Chondrocyte (in vitro differentiated cells): ENCODE measurements at regions not wholly inside any gene's neighbourhood (a gene's known extent, or its start where the extent isn't known, plus 50 kb on each side); places are given as distances from the start of the nearest gene placed in this dataset.
"Not testable (repeated sequence)": the region's sequence is repeated elsewhere in the genome, so short reads cannot be mapped to it uniquely, and the experiment has no call there.

Source experiments
- DNase-seq: peaks from one replicate; pipeline ENCODE4 v3.0.0; 2021; ENCODE audit warnings: mixed read lengths, low spot score
- H3K27ac Mint-ChIP-seq: one replicate; pipeline ENCODE4 v1.8.0; 2021; ENCODE audit warnings: mild to moderate bottlenecking, moderate library complexity, mixed read lengths; ENCODE audit not compliant: unreplicated experiment
- H3K27me3 Mint-ChIP-seq: 2 replicates; pipeline ENCODE4 v1.8.0; 2021; ENCODE audit warnings: low read depth, mixed read lengths
- H3K36me3 Mint-ChIP-seq: 2 replicates; pipeline ENCODE4 v1.8.0; 2021; ENCODE audit warnings: low read depth, mixed read lengths
- H3K4me1 Mint-ChIP-seq: 2 replicates; pipeline ENCODE4 v1.8.0; 2021; ENCODE audit warnings: low read depth, mild to moderate bottlenecking, mixed read lengths
- H3K4me3 Mint-ChIP-seq: one replicate; pipeline ENCODE4 v1.8.0; 2021; ENCODE audit warnings: mild to moderate bottlenecking, moderate library complexity, mixed read lengths; ENCODE audit not compliant: unreplicated experiment
- H3K9me3 Mint-ChIP-seq: 2 replicates; pipeline ENCODE4 v1.8.0; 2021; ENCODE audit warnings: low read depth, mixed read lengths
- TF ChIP-seq, protein P1 (sequence below): fragments of 200-600 bp; sonication (generic); IDR thresholded peaks from 2 replicates; pipeline ENCODE4 v1.5.0; 2021; ENCODE audit warnings: antibody characterized with exemption, mild to moderate bottlenecking, moderate library complexity

- Mint-ChIP-seq H3K9me3 (peaks cover 18% of the 10 kb centered on the region), H3K4me1 (peaks cover 45% of the 10 kb centered on the region), H3K27ac (peak overlapping the region; percentile 84), H3K27me3 (no peaks in the 10 kb centered on the region), H3K4me3 (no peak overlapping the region), H3K36me3 (no peaks in the 10 kb centered on the region)
- TF ChIP-seq, protein P1, sequence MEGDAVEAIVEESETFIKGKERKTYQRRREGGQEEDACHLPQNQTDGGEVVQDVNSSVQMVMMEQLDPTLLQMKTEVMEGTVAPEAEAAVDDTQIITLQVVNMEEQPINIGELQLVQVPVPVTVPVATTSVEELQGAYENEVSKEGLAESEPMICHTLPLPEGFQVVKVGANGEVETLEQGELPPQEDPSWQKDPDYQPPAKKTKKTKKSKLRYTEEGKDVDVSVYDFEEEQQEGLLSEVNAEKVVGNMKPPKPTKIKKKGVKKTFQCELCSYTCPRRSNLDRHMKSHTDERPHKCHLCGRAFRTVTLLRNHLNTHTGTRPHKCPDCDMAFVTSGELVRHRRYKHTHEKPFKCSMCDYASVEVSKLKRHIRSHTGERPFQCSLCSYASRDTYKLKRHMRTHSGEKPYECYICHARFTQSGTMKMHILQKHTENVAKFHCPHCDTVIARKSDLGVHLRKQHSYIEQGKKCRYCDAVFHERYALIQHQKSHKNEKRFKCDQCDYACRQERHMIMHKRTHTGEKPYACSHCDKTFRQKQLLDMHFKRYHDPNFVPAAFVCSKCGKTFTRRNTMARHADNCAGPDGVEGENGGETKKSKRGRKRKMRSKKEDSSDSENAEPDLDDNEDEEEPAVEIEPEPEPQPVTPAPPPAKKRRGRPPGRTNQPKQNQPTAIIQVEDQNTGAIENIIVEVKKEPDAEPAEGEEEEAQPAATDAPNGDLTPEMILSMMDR = no peak
- DNase-seq = no peak
Observed at GRCh38 chr6:140344142-140344913, 969.9 kb upstream of the CITED2 start.

DNA sequence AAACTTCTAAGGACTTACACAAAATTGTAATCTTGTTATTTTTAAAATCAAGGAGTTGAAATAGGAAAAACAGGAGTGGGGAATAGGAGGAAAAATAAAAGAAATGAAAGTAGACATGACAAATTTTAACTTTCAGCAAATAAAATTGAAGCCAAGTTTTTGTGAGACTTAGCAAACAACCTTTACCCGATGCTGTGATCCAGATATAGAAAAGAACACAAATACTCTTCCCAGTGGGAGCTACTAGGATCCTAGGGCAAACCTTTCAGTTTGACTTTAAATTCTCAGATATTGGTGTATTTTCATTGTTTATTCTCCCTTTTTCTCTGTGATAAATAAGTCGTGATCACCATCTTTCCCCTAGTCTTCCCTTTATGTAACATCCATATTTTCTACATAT, 968.7 kb upstream of the CITED2 start:
- Mint-ChIP-seq H3K9me3 (peaks cover 23% of the 10 kb centered on the region), H3K36me3 (no peaks in the 10 kb centered on the region), H3K4me1 (peaks cover 45% of the 10 kb centered on the region), H3K27ac (no peak overlapping the region), H3K27me3 (no peaks in the 10 kb centered on the region), H3K4me3 (no peak overlapping the region)
- no peak for DNase-seq
- TF ChIP-seq, protein P1 = no peak

DNA sequence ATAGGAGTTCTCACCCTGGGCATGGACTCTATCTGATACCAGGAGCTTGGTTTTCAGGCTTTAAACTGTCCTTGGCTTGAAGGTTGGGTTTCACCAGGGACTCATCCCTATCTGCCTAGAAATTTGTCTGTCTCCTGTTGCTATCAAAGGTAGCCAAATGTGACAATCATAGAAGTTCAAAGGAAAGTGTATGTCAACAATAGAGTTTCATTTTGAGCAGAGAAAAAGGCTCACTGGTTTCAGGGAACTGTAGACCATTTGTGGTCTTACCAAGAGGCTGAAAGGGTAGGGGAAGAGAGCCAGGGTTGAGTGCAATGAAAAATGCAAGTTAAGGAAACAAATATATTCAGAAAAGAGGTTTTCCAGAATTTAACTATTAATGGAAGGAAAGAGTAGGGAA, 966.8 kb upstream of the CITED2 start:
- H3K4me1 Mint-ChIP-seq = peaks cover 38% of the 10 kb centered on the region
- H3K27me3 Mint-ChIP-seq = no peaks in the 10 kb centered on the region
- TF ChIP-seq, protein P1 = no peak
- H3K27ac Mint-ChIP-seq = no peak overlapping the region
- no peaks in the 10 kb centered on the region for H3K36me3 Mint-ChIP-seq
- DNase-seq = no peak
- H3K4me3 Mint-ChIP-seq = no peak overlapping the region
- peaks cover 23% of the 10 kb centered on the region for H3K9me3 Mint-ChIP-seq

GRCh38 chr6:140340795-140341194, 966.3 kb upstream of the CITED2 start:
- Mint-ChIP-seq H3K27ac (no peak overlapping the region), H3K4me1 (peaks cover 33% of the 10 kb centered on the region)

GRCh38 chr6:140339084-140339483, 964.6 kb upstream of the CITED2 start:
- peaks cover 23% of the 10 kb centered on the region for H3K9me3 Mint-ChIP-seq
- H3K36me3 Mint-ChIP-seq, DNase-seq, H3K27ac Mint-ChIP-seq, H3K27me3 Mint-ChIP-seq, H3K4me3 Mint-ChIP-seq: not testable (repeated sequence)
- peaks cover 16% of the 10 kb centered on the region for H3K4me1 Mint-ChIP-seq

More at GRCh38 chr6:140340795-140341194, 966.3 kb upstream of the CITED2 start:
- Mint-ChIP-seq H3K27me3 (no peaks in the 10 kb centered on the region), H3K9me3 (peaks cover 23% of the 10 kb centered on the region), H3K4me3 (no peak overlapping the region), H3K36me3 (no peaks in the 10 kb centered on the region)
- TF ChIP-seq, protein P1 = no peak
- no peak for DNase-seq

DNA sequence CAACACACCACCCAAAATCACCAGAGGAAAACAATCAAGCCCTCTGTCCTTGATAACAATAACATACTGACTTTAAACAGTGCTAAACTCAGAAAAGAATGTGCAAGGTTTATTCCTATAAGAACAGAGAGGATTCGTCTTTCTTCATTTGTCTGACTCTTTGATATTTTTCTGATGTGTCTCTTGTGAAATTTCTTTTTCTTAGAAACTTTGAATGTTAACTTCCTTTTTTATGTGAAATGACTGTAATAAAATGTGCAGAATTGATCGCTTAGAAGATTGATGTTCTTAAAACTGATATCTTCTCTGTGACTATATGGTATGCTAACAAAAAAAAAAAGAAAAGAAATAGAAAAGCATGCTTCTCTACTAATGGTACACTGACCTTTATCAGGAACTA, 947.4 kb upstream of the CITED2 start:
- H3K9me3 Mint-ChIP-seq = no peaks in the 10 kb centered on the region
- no peak overlapping the region for H3K27ac Mint-ChIP-seq
- peaks cover 40% of the 10 kb centered on the region for H3K4me1 Mint-ChIP-seq
- H3K27me3 Mint-ChIP-seq = no peaks in the 10 kb centered on the region
- H3K4me3 Mint-ChIP-seq = no peak overlapping the region
- H3K36me3 Mint-ChIP-seq = no peaks in the 10 kb centered on the region
- TF ChIP-seq, protein P1 = no peak
- DNase-seq = no peak
